ENCODE measurements at regions not wholly inside any gene's neighbourhood (a gene's known extent, or its start where the extent isn't known, plus 50 kb on each side); places are given as distances from the start of the nearest gene placed in this dataset.
"Not testable (repeated sequence)": the region's sequence is repeated elsewhere in the genome, so short reads cannot be mapped to it uniquely, and the experiment has no call there.

DNA sequence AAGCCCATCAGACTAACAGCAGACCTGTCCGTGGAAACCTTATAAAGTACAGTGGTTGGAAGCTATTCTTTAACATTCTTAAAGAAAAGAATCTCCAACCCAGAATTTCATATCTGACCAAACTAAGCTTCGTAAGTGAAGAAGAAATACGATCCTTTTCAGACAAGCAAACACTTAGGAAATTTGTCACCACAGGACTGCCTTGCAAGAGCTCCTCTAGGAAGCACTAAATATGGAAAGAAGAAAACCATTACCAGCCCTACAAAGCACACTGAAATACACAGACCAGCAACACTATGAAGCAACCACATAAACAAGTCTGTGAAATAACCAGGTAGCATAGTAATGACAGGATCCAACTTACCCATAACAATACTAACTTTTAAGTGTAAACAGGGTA, 177.7 kb upstream of the PRSS1 start:
- TF ChIP-seq, protein P1, sequence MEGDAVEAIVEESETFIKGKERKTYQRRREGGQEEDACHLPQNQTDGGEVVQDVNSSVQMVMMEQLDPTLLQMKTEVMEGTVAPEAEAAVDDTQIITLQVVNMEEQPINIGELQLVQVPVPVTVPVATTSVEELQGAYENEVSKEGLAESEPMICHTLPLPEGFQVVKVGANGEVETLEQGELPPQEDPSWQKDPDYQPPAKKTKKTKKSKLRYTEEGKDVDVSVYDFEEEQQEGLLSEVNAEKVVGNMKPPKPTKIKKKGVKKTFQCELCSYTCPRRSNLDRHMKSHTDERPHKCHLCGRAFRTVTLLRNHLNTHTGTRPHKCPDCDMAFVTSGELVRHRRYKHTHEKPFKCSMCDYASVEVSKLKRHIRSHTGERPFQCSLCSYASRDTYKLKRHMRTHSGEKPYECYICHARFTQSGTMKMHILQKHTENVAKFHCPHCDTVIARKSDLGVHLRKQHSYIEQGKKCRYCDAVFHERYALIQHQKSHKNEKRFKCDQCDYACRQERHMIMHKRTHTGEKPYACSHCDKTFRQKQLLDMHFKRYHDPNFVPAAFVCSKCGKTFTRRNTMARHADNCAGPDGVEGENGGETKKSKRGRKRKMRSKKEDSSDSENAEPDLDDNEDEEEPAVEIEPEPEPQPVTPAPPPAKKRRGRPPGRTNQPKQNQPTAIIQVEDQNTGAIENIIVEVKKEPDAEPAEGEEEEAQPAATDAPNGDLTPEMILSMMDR (IDR thresholded peaks at IDR 0.05; ENCODE audit: unreplicated experiment) = no peak
- no peak for DNase-seq (ENCODE audit: low spot score in 2 of 2, unreplicated experiment in 2 of 2)
- Mint-ChIP-seq H3K9me3 (peaks cover 24% of the 10 kb centered on the region), H3K4me1 (no peaks in the 10 kb centered on the region), H3K27ac (no peak overlapping the region), H3K4me3 (no peak overlapping the region), H3K27me3 (ENCODE audit: low read depth) (no peaks in the 10 kb centered on the region), H3K36me3 (no peaks in the 10 kb centered on the region)

DNA sequence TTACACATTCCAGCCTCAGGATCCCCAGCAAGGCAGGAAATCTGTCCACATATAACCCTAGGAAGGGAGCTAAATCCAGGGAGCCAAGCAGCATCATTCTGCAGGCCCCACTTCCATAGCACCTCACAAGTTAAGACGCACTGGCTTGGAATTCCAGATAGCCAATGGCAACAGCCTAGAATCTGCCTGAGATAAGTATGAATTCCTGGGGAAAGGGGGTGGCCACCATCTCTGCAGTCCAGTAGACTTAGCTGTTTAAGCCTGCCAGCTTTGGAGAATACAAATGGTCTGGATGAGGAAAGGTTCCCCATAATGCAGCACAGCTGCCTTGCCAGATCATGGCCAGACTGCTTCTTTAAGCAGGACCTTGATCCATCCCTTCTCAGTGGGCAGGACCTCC, 179.4 kb upstream of the PRSS1 start:
- no peaks in the 10 kb centered on the region for H3K27me3 Mint-ChIP-seq (ENCODE audit: low read depth)
- DNase-seq (ENCODE audit: low spot score in 2 of 2, unreplicated experiment in 2 of 2) = no peak
- H3K36me3 Mint-ChIP-seq = no peaks in the 10 kb centered on the region
- H3K4me1 Mint-ChIP-seq = peaks cover 5% of the 10 kb centered on the region
- peaks cover 24% of the 10 kb centered on the region for H3K9me3 Mint-ChIP-seq
- TF ChIP-seq, protein P1 (IDR thresholded peaks at IDR 0.05; ENCODE audit: unreplicated experiment) = no peak
- H3K27ac Mint-ChIP-seq = no peak overlapping the region
- H3K4me3 Mint-ChIP-seq = no peak overlapping the region

DNA sequence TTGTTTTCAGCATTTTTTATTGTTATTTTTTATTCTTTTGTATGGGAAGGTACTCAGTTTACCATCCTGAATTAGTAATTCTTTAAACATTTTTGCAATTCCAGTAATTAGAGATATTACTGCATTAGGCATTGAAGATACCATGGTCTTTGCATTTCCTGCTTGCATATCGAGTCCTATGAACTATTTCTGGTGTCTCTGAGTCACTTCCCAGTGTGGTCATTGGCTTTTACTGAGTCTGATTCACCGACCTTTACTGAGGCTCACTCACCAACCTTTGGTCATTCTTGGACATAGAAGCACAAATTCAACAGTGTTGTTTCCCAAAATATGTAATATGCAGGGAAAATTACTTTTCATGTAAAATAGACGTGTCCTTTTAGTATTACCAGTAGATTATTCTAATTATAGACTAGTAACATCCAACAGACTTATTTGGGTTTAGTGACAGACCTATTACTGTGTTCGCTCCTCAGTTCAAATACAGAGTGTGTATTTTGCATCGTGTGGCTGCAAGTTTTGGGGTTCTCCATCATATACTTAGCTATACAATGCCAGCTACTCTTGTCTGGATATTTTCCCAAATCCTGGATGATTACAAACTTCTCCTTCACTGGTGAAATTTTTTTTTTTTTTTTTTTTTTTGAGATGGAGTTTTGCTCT, 180.7 kb upstream of the PRSS1 start:
- H3K4me3 Mint-ChIP-seq = no peak overlapping the region
- H3K27me3 Mint-ChIP-seq (ENCODE audit: low read depth) = no peaks in the 10 kb centered on the region

GRCh38 chr7:142567201-142568075, 181.8 kb upstream of the PRSS1 start:
- H3K4me3 Mint-ChIP-seq = no peak overlapping the region
- H3K27ac Mint-ChIP-seq = no peak overlapping the region
- H3K4me1 Mint-ChIP-seq = peaks cover 5% of the 10 kb centered on the region
- DNase-seq (ENCODE audit: low spot score in 2 of 2, unreplicated experiment in 2 of 2) = no peak
- H3K27me3 Mint-ChIP-seq (ENCODE audit: low read depth) = no peaks in the 10 kb centered on the region
- H3K9me3 Mint-ChIP-seq = peaks cover 7% of the 10 kb centered on the region
- no peaks in the 10 kb centered on the region for H3K36me3 Mint-ChIP-seq
- TF ChIP-seq, protein P1 (IDR thresholded peaks at IDR 0.05; ENCODE audit: unreplicated experiment) = no peak

More for the DNA sequence above, 180.7 kb upstream of the PRSS1 start:
- Mint-ChIP-seq H3K27ac (no peak overlapping the region), H3K9me3 (peaks cover 19% of the 10 kb centered on the region), H3K36me3 (no peaks in the 10 kb centered on the region), H3K4me1 (peaks cover 5% of the 10 kb centered on the region)
- TF ChIP-seq, protein P1 (IDR thresholded peaks at IDR 0.05; ENCODE audit: unreplicated experiment) = no peak
- DNase-seq (ENCODE audit: low spot score in 2 of 2, unreplicated experiment in 2 of 2) = no peak

DNA sequence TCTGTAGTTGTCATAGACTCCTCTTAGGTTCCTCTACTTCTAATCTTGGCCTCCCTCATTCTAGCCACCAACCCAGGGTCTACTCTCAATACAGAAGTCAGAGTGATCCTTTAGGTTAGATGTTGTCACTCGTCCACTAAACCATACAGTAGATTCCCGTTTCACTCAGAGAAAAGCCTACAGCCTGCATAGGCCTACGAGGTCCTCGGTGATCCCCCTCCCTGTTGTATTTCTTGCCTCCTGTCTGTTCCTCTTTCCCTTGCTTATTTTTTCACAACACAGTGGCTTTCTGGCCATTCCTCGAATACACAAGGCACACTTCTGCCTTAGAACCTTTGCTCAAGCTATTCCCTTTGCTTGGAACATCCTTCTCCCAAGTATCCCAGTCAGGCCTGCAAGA, 183.0 kb upstream of the PRSS1 start:
- TF ChIP-seq, protein P1 (IDR thresholded peaks at IDR 0.05; ENCODE audit: unreplicated experiment) = no peak
- Mint-ChIP-seq H3K36me3 (no peaks in the 10 kb centered on the region), H3K27me3 (ENCODE audit: low read depth) (no peaks in the 10 kb centered on the region), H3K4me3 (no peak overlapping the region), H3K9me3 (peaks cover 5% of the 10 kb centered on the region), H3K27ac (no peak overlapping the region), H3K4me1 (peaks cover 5% of the 10 kb centered on the region)
- no peak for DNase-seq (ENCODE audit: low spot score in 2 of 2, unreplicated experiment in 2 of 2)

GRCh38 chr7:142564125-142564524, 185.1 kb upstream of the PRSS1 start:
- not testable (repeated sequence) for H3K27me3 Mint-ChIP-seq (ENCODE audit: low read depth); H3K27ac Mint-ChIP-seq; H3K36me3 Mint-ChIP-seq; H3K9me3 Mint-ChIP-seq; DNase-seq (ENCODE audit: low spot score in 2 of 2, unreplicated experiment in 2 of 2); H3K4me1 Mint-ChIP-seq; H3K4me3 Mint-ChIP-seq

All from mesothelial cell of epicardium (in vitro differentiated cells).